ENCODE measurements at regions not wholly inside any gene's neighbourhood (a gene's known extent, or its start where the extent isn't known, plus 50 kb on each side); places are given as distances from the start of the nearest gene placed in this dataset.

DNA sequence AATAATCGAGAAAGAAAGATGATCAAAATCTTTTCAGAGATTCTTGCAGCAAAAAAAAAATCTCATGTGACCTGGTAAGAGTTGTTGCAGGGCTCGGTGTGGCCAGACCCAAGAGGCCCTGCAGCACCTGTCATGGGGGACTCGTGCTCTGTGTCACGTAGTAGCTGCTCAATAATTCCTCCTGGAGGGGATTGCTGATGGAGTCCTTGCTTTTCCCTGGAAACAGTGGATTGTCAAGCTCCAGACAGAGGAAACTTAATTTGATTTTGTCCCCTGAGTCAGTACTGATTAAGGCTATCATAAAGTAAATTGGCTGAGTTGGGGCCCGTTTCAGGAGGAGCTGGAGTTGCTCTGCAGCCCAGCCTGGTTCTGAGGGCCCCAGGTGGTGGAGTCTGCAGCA lies 125.2 kb downstream of the EDN3 start:
- Histone ChIP-seq H3K36me3 (ENCODE audit: control insufficient read depth, insufficient read depth, low read length) (no peaks in the 10 kb centered on the region), H3K27me3 (ENCODE audit: control insufficient read depth in 2 of 2, insufficient read depth in 2 of 2, low read length in 2 of 2) (peaks cover 4 to 33% of the 10 kb centered on the region in 2 experiments; a peak in 4 of 5 replicates), H3K4me2 (ENCODE audit: insufficient read depth, low read length) (no peak overlapping the region), H3K9ac (ENCODE audit: insufficient read depth in 1 of 2, low read depth in 2 of 2, low read length in 2 of 2) (no peak overlapping the region), H3K27ac (ENCODE audit: extremely low read depth, low read depth, low read length) (no peak overlapping the region), H4K20me1 (replicated peaks; ENCODE audit: control insufficient read depth, insufficient read depth, low read length) (no peaks in the 10 kb centered on the region), H3K9me3 (replicated peaks; ENCODE audit: control insufficient read depth, insufficient read depth, low read depth, low read length) (no peaks in the 10 kb centered on the region), H3K4me1 (replicated peaks in 1 of 2; ENCODE audit: control insufficient read depth in 2 of 2, insufficient read depth in 2 of 2, low read length in 2 of 2) (no peaks in the 10 kb centered on the region), H2AFZ (ENCODE audit: low read depth, low read length) (no peak overlapping the region), H3K79me2 (ENCODE audit: control insufficient read depth, insufficient read depth, low read length) (no peaks in the 10 kb centered on the region), H3K9me1 (ENCODE audit: control insufficient read depth, insufficient read depth, low read length) (no peaks in the 10 kb centered on the region), H3K4me3 (no peak overlapping the region)
- intact Hi-C loops (cut with micrococcal nuclease), result no loop called here
- POLR2A ChIA-PET, result interaction anchor here (0.5 to 0.9 kb wide), 2 partner anchors 14 to 66 kb away, joined by 3 read pairs; no protein-coding TSS in a partner anchor
- CTCF ChIA-PET (ENCODE audit: low intra/inter-chr PET ratio), result no interaction called here
- in situ Hi-C loops (cut with MboI), result no loop called here
- 0% methylated on average over 4 of the region's 5 CpGs for WGBS (ENCODE audit: insufficient coverage, low coverage, missing lambda C conversion rate)
- BruUV-seq (replicated peaks), result no TSS peak
- ATAC-seq (no peak), FAIRE-seq (no peak), DNase-seq (ENCODE audit: extremely low read depth in 1 of 4, low spot score in 3 of 4) (no peak)
- TF ChIP-seq NR2C2 (CRISPR knock-in tag; IDR thresholded peaks at IDR 0.05), result no peak
- no peak for TF ChIP-seq NR2C2 (tag; IDR thresholded peaks at IDR 0.05)
- no peak for TF ChIP-seq BACH1 (tag; IDR thresholded peaks at IDR 0.05)
- TF ChIP-seq FUS (optimal IDR thresholded peaks at IDR 0.05; ENCODE audit: low read depth, low read length), result no peak
- TF ChIP-seq RFX7 (CRISPR knock-in tag; IDR thresholded peaks at IDR 0.05), result no peak
- TF ChIP-seq XRCC3 (IDR thresholded peaks at IDR 0.05), result no peak
- TF ChIP-seq, protein P1, sequence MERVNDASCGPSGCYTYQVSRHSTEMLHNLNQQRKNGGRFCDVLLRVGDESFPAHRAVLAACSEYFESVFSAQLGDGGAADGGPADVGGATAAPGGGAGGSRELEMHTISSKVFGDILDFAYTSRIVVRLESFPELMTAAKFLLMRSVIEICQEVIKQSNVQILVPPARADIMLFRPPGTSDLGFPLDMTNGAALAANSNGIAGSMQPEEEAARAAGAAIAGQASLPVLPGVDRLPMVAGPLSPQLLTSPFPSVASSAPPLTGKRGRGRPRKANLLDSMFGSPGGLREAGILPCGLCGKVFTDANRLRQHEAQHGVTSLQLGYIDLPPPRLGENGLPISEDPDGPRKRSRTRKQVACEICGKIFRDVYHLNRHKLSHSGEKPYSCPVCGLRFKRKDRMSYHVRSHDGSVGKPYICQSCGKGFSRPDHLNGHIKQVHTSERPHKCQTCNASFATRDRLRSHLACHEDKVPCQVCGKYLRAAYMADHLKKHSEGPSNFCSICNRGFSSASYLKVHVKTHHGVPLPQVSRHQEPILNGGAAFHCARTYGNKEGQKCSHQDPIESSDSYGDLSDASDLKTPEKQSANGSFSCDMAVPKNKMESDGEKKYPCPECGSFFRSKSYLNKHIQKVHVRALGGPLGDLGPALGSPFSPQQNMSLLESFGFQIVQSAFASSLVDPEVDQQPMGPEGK (CRISPR knock-in tag; IDR thresholded peaks at IDR 0.05; ENCODE audit: borderline replicate concordance), result no peak
- no peak for TF ChIP-seq ZNF217 (CRISPR knock-in tag; IDR thresholded peaks at IDR 0.05)
- no peak for TF ChIP-seq HDGF (IDR thresholded peaks at IDR 0.05)
- TF ChIP-seq TAF1 (IDR thresholded peaks at IDR 0.05; ENCODE audit: control insufficient read depth, extremely low read depth, insufficient read depth, low read length, severe bottlenecking), result no peak
- TF ChIP-seq, protein P2, sequence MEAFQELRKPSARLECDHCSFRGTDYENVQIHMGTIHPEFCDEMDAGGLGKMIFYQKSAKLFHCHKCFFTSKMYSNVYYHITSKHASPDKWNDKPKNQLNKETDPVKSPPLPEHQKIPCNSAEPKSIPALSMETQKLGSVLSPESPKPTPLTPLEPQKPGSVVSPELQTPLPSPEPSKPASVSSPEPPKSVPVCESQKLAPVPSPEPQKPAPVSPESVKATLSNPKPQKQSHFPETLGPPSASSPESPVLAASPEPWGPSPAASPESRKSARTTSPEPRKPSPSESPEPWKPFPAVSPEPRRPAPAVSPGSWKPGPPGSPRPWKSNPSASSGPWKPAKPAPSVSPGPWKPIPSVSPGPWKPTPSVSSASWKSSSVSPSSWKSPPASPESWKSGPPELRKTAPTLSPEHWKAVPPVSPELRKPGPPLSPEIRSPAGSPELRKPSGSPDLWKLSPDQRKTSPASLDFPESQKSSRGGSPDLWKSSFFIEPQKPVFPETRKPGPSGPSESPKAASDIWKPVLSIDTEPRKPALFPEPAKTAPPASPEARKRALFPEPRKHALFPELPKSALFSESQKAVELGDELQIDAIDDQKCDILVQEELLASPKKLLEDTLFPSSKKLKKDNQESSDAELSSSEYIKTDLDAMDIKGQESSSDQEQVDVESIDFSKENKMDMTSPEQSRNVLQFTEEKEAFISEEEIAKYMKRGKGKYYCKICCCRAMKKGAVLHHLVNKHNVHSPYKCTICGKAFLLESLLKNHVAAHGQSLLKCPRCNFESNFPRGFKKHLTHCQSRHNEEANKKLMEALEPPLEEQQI (IDR thresholded peaks at IDR 0.05), result no peak
- no peak for TF ChIP-seq HCFC1 (IDR thresholded peaks at IDR 0.05; ENCODE audit: low read depth, low read length)
- TF ChIP-seq ZNF75A (CRISPR knock-in tag; IDR thresholded peaks at IDR 0.05), result no peak

Data from K562 (cell line).